GM12878 (cell line): ENCODE measurements at regions not wholly inside any gene's neighbourhood (a gene's known extent, or its start where the extent isn't known, plus 50 kb on each side); places are given as distances from the start of the nearest gene placed in this dataset.

Experiments
- ATAC-seq: fragments of 200-7000 bp; cut with Tn5 transposase; 3 replicates; pipeline ENCODE4 v1.9.1; 2020; ENCODE audit warnings: mild to moderate bottlenecking, moderate library complexity
- BruUV-seq: library from RNA; stranded (reverse); fragments of 400-500 nt; replicated peaks from 2 replicates; lab custom pipeline; 2021; lab: Mats Ljungman, UMichigan
- CTCF ChIA-PET: fragments of 300-600 bp; sonication (Branson Sonifier 250); formaldehyde crosslinking; extraction: SDS; loops from one replicate; lab custom pipeline; 2021; ENCODE audit warnings: inconsistent platforms; lab: Yijun Ruan, JAX
- POLR2A ChIA-PET: fragments of 350-600 bp; formaldehyde crosslinking; extraction: SDS; loops from one replicate; lab custom pipeline; 2021; ENCODE audit warnings: inconsistent platforms; lab: Charles Lee
- RAD21 ChIA-PET: fragments of 300-600 bp; sonication (Branson Sonifier 250); formaldehyde crosslinking; loops from one replicate; lab custom pipeline; 2023; ENCODE audit warnings: antibody characterized with exemption; ENCODE audit not compliant: unreplicated experiment; lab: Charles Lee
- SMC1A ChIA-PET: fragments of 300-600 bp; sonication (Branson Sonifier 250); formaldehyde crosslinking; loops from one replicate; lab custom pipeline; 2023; ENCODE audit not compliant: unreplicated experiment, uncharacterized antibody; lab: Charles Lee
- DNase-seq: peaks from one replicate; pipeline ENCODE4 v3.0.0-alpha.2; 2011; ENCODE audit warnings: low read depth, low spot score
- FAIRE-seq: peaks from 3 replicates; lab custom pipeline; 2011; peaks lifted over from hg19 to GRCh38; lab: Jason Lieb, UNC
- H2AFZ ChIP-seq: 2 replicates; pipeline ENCODE4 v1.6.0; 2011; ENCODE audit warnings: low read depth, low read length, control low read depth; ENCODE audit not compliant: control insufficient read depth
- H3K27ac ChIP-seq: 2 replicates; pipeline ENCODE4 v1.5.1; 2011; ENCODE audit warnings: control low read depth; ENCODE audit not compliant: control insufficient read depth, insufficient read depth
- H3K27me3 ChIP-seq, 2 experiments: replicated peaks in 1 of 2; 2 replicates each; pipeline versions ENCODE4 v1.6.0 to v1.6.1; 2011; ENCODE audit warnings: low read length in 1 of 2; ENCODE audit not compliant: control insufficient read depth in 2 of 2, insufficient read depth in 2 of 2
- H3K36me3 ChIP-seq, 2 experiments: 2 replicates each; pipeline ENCODE4 v1.5.1; 2011; ENCODE audit warnings: low read length in 1 of 2; ENCODE audit not compliant: control insufficient read depth in 2 of 2, insufficient read depth in 2 of 2
- H3K4me1 ChIP-seq: 2 replicates; pipeline ENCODE4 v1.6.1; 2011; ENCODE audit warnings: mild to moderate bottlenecking, low read length, moderate library complexity, mixed read lengths; ENCODE audit not compliant: control insufficient read depth, insufficient read depth
- H3K4me2 ChIP-seq: 2 replicates; pipeline ENCODE4 v1.6.0; 2011; ENCODE audit warnings: control low read depth; ENCODE audit not compliant: control insufficient read depth, insufficient read depth
- H3K4me3 ChIP-seq: fragments of 200-600 bp; sonication (generic); 2 replicates; pipeline ENCODE4 v1.5.1; 2016
- H3K79me2 ChIP-seq: 2 replicates; pipeline ENCODE4 v1.6.0; 2011; ENCODE audit warnings: low read length; ENCODE audit not compliant: control insufficient read depth, insufficient read depth
- H3K9ac ChIP-seq: 2 replicates; pipeline ENCODE4 v1.8.0; 2011; ENCODE audit warnings: low read length, control low read depth, mixed read lengths; ENCODE audit not compliant: control insufficient read depth, insufficient read depth
- H3K9me3 ChIP-seq: replicated peaks from 3 replicates; pipeline ENCODE4 v1.5.1; 2011; ENCODE audit warnings: mild to moderate bottlenecking, low read length; ENCODE audit not compliant: control insufficient read depth, insufficient read depth
- H4K20me1 ChIP-seq: 2 replicates; pipeline ENCODE4 v1.6.0; 2011; ENCODE audit not compliant: control insufficient read depth, insufficient read depth
- BACH1 ChIP-seq: fragments of 450-650 bp; IDR thresholded peaks from 2 replicates; pipeline ENCODE4 v1.6.1; 2017; ENCODE audit warnings: mild to moderate bottlenecking, borderline replicate concordance
- CBX3 ChIP-seq: fragments of 200-600 bp; sonication (generic); IDR thresholded peaks from 2 replicates; pipeline ENCODE4 v1.6.1; 2016; ENCODE audit warnings: low read depth, borderline replicate concordance
- CREB1 ChIP-seq: IDR thresholded peaks from 2 replicates; pipeline ENCODE4 v1.6.1; 2012; ENCODE audit warnings: low read depth, mild to moderate bottlenecking, inconsistent platforms
- EGR1 ChIP-seq, 2 experiments: IDR thresholded peaks; 1 replicate in 1 of 2; 2 replicates in 1 of 2; pipeline ENCODE4 v1.6.1; 2011 to 2012; ENCODE audit warnings: low read depth in 2 of 2, low read length in 2 of 2, borderline replicate concordance in 1 of 2, mild to moderate bottlenecking in 1 of 2, moderate library complexity in 1 of 2
- IRF3 ChIP-seq: fragments of 450-650 bp; IDR thresholded peaks from 2 replicates; pipeline ENCODE4 v1.6.1; 2014; ENCODE audit warnings: mild to moderate bottlenecking
- MYC ChIP-seq: IDR thresholded peaks from 2 replicates; pipeline ENCODE4 v1.6.1; 2011; ENCODE audit warnings: mild to moderate bottlenecking, low read length, moderate library complexity, inconsistent platforms; ENCODE audit not compliant: insufficient read depth, insufficient replicate concordance, insufficient read length, severe bottlenecking
- NFYA ChIP-seq: IDR thresholded peaks from 2 replicates; pipeline ENCODE4 v1.6.1; 2011; ENCODE audit warnings: low read depth, mild to moderate bottlenecking, low read length, improper control_type of control experiment, borderline replicate concordance
- SRF ChIP-seq, 2 experiments: IDR thresholded peaks; 2 replicates each; pipeline ENCODE4 v1.6.1; 2011; ENCODE audit warnings: low read depth in 2 of 2, low read length in 2 of 2, mild to moderate bottlenecking in 1 of 2, moderate library complexity in 1 of 2
- SUPT20H ChIP-seq: IDR thresholded peaks from 2 replicates; pipeline ENCODE4 v1.6.1; 2011; ENCODE audit warnings: low read depth, mild to moderate bottlenecking, low read length, moderate library complexity, borderline replicate concordance; ENCODE audit not compliant: control insufficient read depth
- ZNF622 ChIP-seq: fragments of 450-650 bp; IDR thresholded peaks from 2 replicates; pipeline ENCODE4 v1.6.1; 2017; ENCODE audit warnings: mild to moderate bottlenecking, inconsistent platforms
- WGBS: methylation state at CpG from one replicate; pipeline ENCODE4 v1.1.6; 2016; ENCODE audit warnings: low lambda C conversion rate; ENCODE audit not compliant: insufficient replicate concordance, insufficient coverage; ENCODE audit errors: missing lambda C conversion rate; 5-methylcytosine and 5-hydroxymethylcytosine counted together
- in situ Hi-C: fragments of 300-500 bp; cut with MboI; formaldehyde crosslinking; loops from 9 replicates; pipeline ENCODE4 v1.14.3; 2018; ENCODE audit warnings: mixed read lengths
- intact Hi-C: fragments of 100-400 bp; cut with micrococcal nuclease; formaldehyde crosslinking; loops from one replicate; pipeline ENCODE4 v1.14.2; 2022; ENCODE audit not compliant: unreplicated experiment
- TF ChIP-seq, protein P1 (sequence below), 3 experiments: IDR thresholded peaks in 2 of 3; conservative IDR thresholded peaks in 1 of 3; 2 replicates each; pipeline ENCODE4 v1.5.1; 2011; ENCODE audit warnings: low read depth in 3 of 3, low read length in 3 of 3, mild to moderate bottlenecking in 3 of 3, control low read depth in 2 of 3, moderate library complexity in 2 of 3, inconsistent platforms in 1 of 3, mixed read lengths in 1 of 3; ENCODE audit not compliant: control insufficient read depth in 2 of 3, insufficient read depth in 1 of 3; ENCODE audit errors: extremely low read depth in 1 of 3

DNA sequence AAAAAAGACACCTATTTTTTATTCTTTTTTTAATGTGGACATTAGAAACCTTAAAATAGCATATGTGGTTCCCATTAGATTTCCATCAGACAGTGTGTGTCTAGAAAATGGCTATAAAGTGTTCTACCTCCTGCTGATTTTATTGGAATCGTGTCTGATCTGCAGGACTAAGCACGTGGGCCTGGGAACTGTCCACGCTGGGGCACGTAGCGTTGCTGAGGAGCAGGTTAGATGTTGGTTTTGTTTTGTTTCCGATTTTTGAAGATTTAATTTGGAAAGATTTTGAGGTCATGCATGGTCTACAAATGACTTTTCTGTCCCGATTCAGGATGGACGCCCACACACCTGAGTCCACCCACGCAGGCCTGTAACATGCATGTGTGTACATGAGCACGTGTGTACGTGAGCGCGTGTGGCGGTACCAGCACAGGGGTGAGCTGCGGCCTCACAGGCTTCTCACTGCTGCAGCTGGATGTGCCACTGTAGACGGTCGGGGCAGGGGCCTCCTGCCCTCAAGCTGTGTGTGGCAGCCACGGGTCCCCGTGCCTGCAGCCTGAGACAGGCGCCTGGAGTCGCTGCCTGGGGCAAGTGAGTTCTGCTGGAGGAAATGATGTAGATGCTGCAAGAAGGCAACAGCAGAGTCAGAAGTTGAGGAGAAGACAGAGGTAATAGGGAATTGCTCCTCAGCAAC, 99.7 kb upstream of the CTDP1 start (continued):
- TF ChIP-seq BACH1, result no peak

- BruUV-seq, result no TSS peak
- DNase-seq (no peak), FAIRE-seq (no peak), ATAC-seq (no peak)
- no peaks in the 10 kb centered on the region for H3K4me1 ChIP-seq
- no peaks in the 10 kb centered on the region for H3K36me3 ChIP-seq
- no peaks in the 10 kb centered on the region; the same call in 2 of the 3 replicates for H3K9me3 ChIP-seq
- no peaks in the 10 kb centered on the region for H3K79me2 ChIP-seq
- SMC1A ChIA-PET, result no interaction called here
- no peak overlapping the region for H3K9ac ChIP-seq
- intact Hi-C loops (no loop called here), in situ Hi-C loops (no loop called here)
- no peaks in the 10 kb centered on the region for H4K20me1 ChIP-seq
- POLR2A ChIA-PET, result no interaction called here
- H3K27me3 ChIP-seq, result no peaks in the 10 kb centered on the region
- H3K27ac ChIP-seq, result no peak overlapping the region
- WGBS, result 43% methylated on average over 28 of the region's 28 CpGs
- H3K4me2 ChIP-seq, result no peak overlapping the region
- no peak overlapping the region for H3K4me3 ChIP-seq
- CTCF ChIA-PET, result no interaction called here
- no peak for TF ChIP-seq IRF3
- H2AFZ ChIP-seq, result no peak overlapping the region
- RAD21 ChIA-PET, result no interaction called here
Measured at GRCh38 chr18:79580498-79581171, 99.0 kb upstream of the CTDP1 start.

GRCh38 chr18:79581406-79581805, 98.2 kb upstream of the CTDP1 start:
- RAD21 ChIA-PET, result no interaction called here
- H3K4me2 ChIP-seq, result no peak overlapping the region
- no peak overlapping the region for H3K4me3 ChIP-seq
- in situ Hi-C loops (no loop called here), intact Hi-C loops (no loop called here)
- H3K4me1 ChIP-seq, result no peaks in the 10 kb centered on the region
- ATAC-seq (no peak), FAIRE-seq (no peak), DNase-seq (no peak)
- POLR2A ChIA-PET, result no interaction called here
- no peaks in the 10 kb centered on the region for H3K79me2 ChIP-seq
- H4K20me1 ChIP-seq, result no peaks in the 10 kb centered on the region
- no peak overlapping the region for H3K27ac ChIP-seq
- no peak overlapping the region for H3K9ac ChIP-seq
- H3K27me3 ChIP-seq, result no peaks in the 10 kb centered on the region
- H3K9me3 ChIP-seq, result no peaks in the 10 kb centered on the region; the same call in 2 of the 3 replicates
- no peak overlapping the region for H2AFZ ChIP-seq
- no TSS peak for BruUV-seq
- no peaks in the 10 kb centered on the region for H3K36me3 ChIP-seq
- CTCF ChIA-PET, result no interaction called here
- WGBS, result 69% methylated on average over 6 of the region's 6 CpGs
- SMC1A ChIA-PET, result no interaction called here
- TF ChIP-seq SRF (IDR thresholded peaks at IDR 0.05; ENCODE audit: low read depth in 2 of 2, low read length in 2 of 2), result no peak
- no peak for TF ChIP-seq CBX3
- no peak for TF ChIP-seq MYC
- no peak for TF ChIP-seq CREB1
- TF ChIP-seq ZNF622, result no peak
- TF ChIP-seq SUPT20H, result no peak
- TF ChIP-seq EGR1 (IDR thresholded peaks at IDR 0.05; ENCODE audit: borderline replicate concordance in 1 of 2, low read depth in 2 of 2, low read length in 2 of 2), result no peak
- no peak for TF ChIP-seq NFYA
- TF ChIP-seq, protein P1, sequence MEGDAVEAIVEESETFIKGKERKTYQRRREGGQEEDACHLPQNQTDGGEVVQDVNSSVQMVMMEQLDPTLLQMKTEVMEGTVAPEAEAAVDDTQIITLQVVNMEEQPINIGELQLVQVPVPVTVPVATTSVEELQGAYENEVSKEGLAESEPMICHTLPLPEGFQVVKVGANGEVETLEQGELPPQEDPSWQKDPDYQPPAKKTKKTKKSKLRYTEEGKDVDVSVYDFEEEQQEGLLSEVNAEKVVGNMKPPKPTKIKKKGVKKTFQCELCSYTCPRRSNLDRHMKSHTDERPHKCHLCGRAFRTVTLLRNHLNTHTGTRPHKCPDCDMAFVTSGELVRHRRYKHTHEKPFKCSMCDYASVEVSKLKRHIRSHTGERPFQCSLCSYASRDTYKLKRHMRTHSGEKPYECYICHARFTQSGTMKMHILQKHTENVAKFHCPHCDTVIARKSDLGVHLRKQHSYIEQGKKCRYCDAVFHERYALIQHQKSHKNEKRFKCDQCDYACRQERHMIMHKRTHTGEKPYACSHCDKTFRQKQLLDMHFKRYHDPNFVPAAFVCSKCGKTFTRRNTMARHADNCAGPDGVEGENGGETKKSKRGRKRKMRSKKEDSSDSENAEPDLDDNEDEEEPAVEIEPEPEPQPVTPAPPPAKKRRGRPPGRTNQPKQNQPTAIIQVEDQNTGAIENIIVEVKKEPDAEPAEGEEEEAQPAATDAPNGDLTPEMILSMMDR (IDR thresholded peaks at IDR 0.05 in 2 of 3, conservative IDR thresholded peaks at IDR 0.05 in 1 of 3; ENCODE audit: control insufficient read depth in 2 of 3, extremely low read depth in 1 of 3, insufficient read depth in 1 of 3, low read depth in 3 of 3, low read length in 3 of 3), result no peak
